ENCODE measurements at regions not wholly inside any gene's neighbourhood (a gene's known extent, or its start where the extent isn't known, plus 50 kb on each side); places are given as distances from the start of the nearest gene placed in this dataset.

- no peak for FAIRE-seq
Measured at GRCh38 chr20:58109126-58109880, 119.2 kb downstream of the ANKRD60 start.

- FAIRE-seq = no peak
Measured at GRCh38 chr20:58107533-58107932, 120.9 kb downstream of the ANKRD60 start.

GRCh38 chr20:58106143-58106750, 122.2 kb downstream of the ANKRD60 start:
- FAIRE-seq = no peak

GRCh38 chr20:58103961-58104360, 124.5 kb downstream of the ANKRD60 start:
- FAIRE-seq = no peak

- FAIRE-seq = no peak
Measured at GRCh38 chr20:58103517-58103904, 124.9 kb downstream of the ANKRD60 start.

- no peak for FAIRE-seq
Measured at GRCh38 chr20:58102744-58103516, 125.5 kb downstream of the ANKRD60 start.

GRCh38 chr20:58102261-58102660, 126.2 kb downstream of the ANKRD60 start:
- FAIRE-seq = no peak

- no peak for FAIRE-seq
Measured at GRCh38 chr20:58100731-58101356, 127.6 kb downstream of the ANKRD60 start.

GRCh38 chr20:58099956-58100730, 128.3 kb downstream of the ANKRD60 start:
- no peak for FAIRE-seq

GRCh38 chr20:58099291-58099935, 129.0 kb downstream of the ANKRD60 start:
- FAIRE-seq = no peak

GRCh38 chr20:58098571-58098970, 129.9 kb downstream of the ANKRD60 start:
- no peak for FAIRE-seq

GRCh38 chr20:58097943-58098342, 130.5 kb downstream of the ANKRD60 start:
- FAIRE-seq = no peak

GRCh38 chr20:58097429-58097828, 131.0 kb downstream of the ANKRD60 start:
- FAIRE-seq = no peak

- FAIRE-seq = no peak
Measured at GRCh38 chr20:58096880-58097423, 131.5 kb downstream of the ANKRD60 start.

- no peak for FAIRE-seq
Measured at GRCh38 chr20:58094698-58095097, 133.8 kb downstream of the ANKRD60 start.

- no peak for FAIRE-seq
Measured at GRCh38 chr20:58094160-58094559, 134.3 kb downstream of the ANKRD60 start.

GRCh38 chr20:58092871-58093270, 135.6 kb downstream of the ANKRD60 start:
- no peak for FAIRE-seq

GRCh38 chr20:58092353-58092752, 136.1 kb downstream of the ANKRD60 start:
- no peak for FAIRE-seq

GRCh38 chr20:58091810-58092209, 136.6 kb downstream of the ANKRD60 start:
- no peak for FAIRE-seq

- FAIRE-seq = no peak
Measured at GRCh38 chr20:58090161-58090560, 138.3 kb downstream of the ANKRD60 start.

GRCh38 chr20:58088625-58089024, 139.8 kb downstream of the ANKRD60 start:
- FAIRE-seq = no peak

- no peak for FAIRE-seq
Measured at GRCh38 chr20:58088105-58088504, 140.3 kb downstream of the ANKRD60 start.

Data from A204.1 (cell line).